AG09319 (cell line): ENCODE measurements at regions not wholly inside any gene's neighbourhood (a gene's known extent, or its start where the extent isn't known, plus 50 kb on each side); places are given as distances from the start of the nearest gene placed in this dataset.

Experiments
- DNase-seq: peaks from one replicate; pipeline ENCODE4 v3.0.0-alpha.2; 2010; ENCODE audit warnings: low read depth; ENCODE audit errors: extremely low read depth
- CTCF ChIP-seq: IDR thresholded peaks from 2 replicates; pipeline ENCODE4 v1.5.1; 2011; ENCODE audit warnings: low read depth, mild to moderate bottlenecking, inconsistent platforms, low read length, moderate library complexity

- no peak for TF ChIP-seq CTCF
- DNase-seq: no peak
Measured at GRCh38 chr16:51545951-51546350, 394.9 kb upstream of the SALL1 start.

- no peak for TF ChIP-seq CTCF
- DNase-seq: no peak
Measured at GRCh38 chr16:51544851-51545467, 393.9 kb upstream of the SALL1 start.

GRCh38 chr16:51543971-51544370 lies 392.9 kb upstream of the SALL1 start:
- TF ChIP-seq CTCF: no peak

GRCh38 chr16:51542981-51543815 lies 392.1 kb upstream of the SALL1 start:
- no peak for TF ChIP-seq CTCF

More at GRCh38 chr16:51543971-51544370, 392.9 kb upstream of the SALL1 start:
- DNase-seq: no peak

GRCh38 chr16:51540259-51540658 lies 389.2 kb upstream of the SALL1 start:
- TF ChIP-seq CTCF: no peak
- no peak for DNase-seq

More at GRCh38 chr16:51542981-51543815, 392.1 kb upstream of the SALL1 start:
- DNase-seq: no peak

- TF ChIP-seq CTCF: no peak
- no peak for DNase-seq
Measured at GRCh38 chr16:51538707-51539498, 387.8 kb upstream of the SALL1 start.

- no peak for DNase-seq
- no peak for TF ChIP-seq CTCF
Measured at GRCh38 chr16:51535591-51535990, 384.5 kb upstream of the SALL1 start.
